ENCODE measurements at regions not wholly inside any gene's neighbourhood (a gene's known extent, or its start where the extent isn't known, plus 50 kb on each side); places are given as distances from the start of the nearest gene placed in this dataset.

DNA sequence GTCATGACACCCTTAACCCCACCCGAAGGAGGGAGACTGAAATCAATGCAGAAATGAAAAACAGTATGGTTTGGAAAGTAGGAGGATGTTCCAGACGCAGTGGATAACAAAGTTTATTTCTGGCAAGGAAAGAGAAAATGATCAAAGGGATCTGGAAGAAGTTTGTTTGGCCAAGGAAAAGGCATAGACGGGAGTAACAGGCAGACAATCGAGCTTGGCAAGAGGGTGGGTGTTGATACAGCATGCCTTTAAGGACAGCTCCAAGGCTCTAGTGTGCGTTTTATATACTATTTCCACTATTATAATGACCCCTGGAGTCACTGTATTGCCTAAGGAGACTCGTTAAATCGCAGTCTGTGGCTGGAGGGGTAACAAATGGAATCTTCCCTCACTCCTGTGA lies 303.7 kb upstream of the RUNX1 start:
- no peak overlapping the region for H3K27ac Mint-ChIP-seq
- H3K4ac ChIP-seq (ENCODE audit: low read depth, low read length): no peak overlapping the region
- no peak overlapping the region for H2AFZ ChIP-seq (ENCODE audit: low read length)
- no peaks in the 10 kb centered on the region for H4K20me1 ChIP-seq (ENCODE audit: control insufficient read depth, insufficient read depth, insufficient read length)
- H3K4me2 ChIP-seq (ENCODE audit: insufficient read depth, insufficient read length, low read length): no peak overlapping the region
- H2BK15ac ChIP-seq (ENCODE audit: low read depth, low read length): no peak overlapping the region; the same call in 1 of the 2 replicates
- TF ChIP-seq, protein P1, sequence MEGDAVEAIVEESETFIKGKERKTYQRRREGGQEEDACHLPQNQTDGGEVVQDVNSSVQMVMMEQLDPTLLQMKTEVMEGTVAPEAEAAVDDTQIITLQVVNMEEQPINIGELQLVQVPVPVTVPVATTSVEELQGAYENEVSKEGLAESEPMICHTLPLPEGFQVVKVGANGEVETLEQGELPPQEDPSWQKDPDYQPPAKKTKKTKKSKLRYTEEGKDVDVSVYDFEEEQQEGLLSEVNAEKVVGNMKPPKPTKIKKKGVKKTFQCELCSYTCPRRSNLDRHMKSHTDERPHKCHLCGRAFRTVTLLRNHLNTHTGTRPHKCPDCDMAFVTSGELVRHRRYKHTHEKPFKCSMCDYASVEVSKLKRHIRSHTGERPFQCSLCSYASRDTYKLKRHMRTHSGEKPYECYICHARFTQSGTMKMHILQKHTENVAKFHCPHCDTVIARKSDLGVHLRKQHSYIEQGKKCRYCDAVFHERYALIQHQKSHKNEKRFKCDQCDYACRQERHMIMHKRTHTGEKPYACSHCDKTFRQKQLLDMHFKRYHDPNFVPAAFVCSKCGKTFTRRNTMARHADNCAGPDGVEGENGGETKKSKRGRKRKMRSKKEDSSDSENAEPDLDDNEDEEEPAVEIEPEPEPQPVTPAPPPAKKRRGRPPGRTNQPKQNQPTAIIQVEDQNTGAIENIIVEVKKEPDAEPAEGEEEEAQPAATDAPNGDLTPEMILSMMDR (conservative IDR thresholded peaks at IDR 0.05): no peak
- no peaks in the 10 kb centered on the region for H3K27me3 Mint-ChIP-seq (ENCODE audit: low read depth)
- H3K23me2 ChIP-seq (ENCODE audit: insufficient read length, low read depth, low read length, poor library complexity, severe bottlenecking): no peaks in the 10 kb centered on the region
- H3K27ac ChIP-seq (ENCODE audit: insufficient read length, low read depth, low read length): no peak overlapping the region
- no peaks in the 10 kb centered on the region for H3K79me2 ChIP-seq (ENCODE audit: insufficient read depth, low read length)
- no peak overlapping the region for H2AK5ac ChIP-seq (ENCODE audit: insufficient read length, low read length)
- no CpG with 5 or more reads among the region's 7 CpGs for WGBS (ENCODE audit: extremely low coverage, insufficient read length, low lambda C conversion rate)
- H3T11ph ChIP-seq (ENCODE audit: low read length): no peak overlapping the region
- no peak for DNase-seq
- H3K56ac ChIP-seq (ENCODE audit: insufficient read length, low read depth, low read length): no peak overlapping the region
- no peak overlapping the region for H3K23ac ChIP-seq (ENCODE audit: insufficient read length, low read depth, low read length)
- H3K27me3 ChIP-seq (ENCODE audit: insufficient read depth, low read length): no peaks in the 10 kb centered on the region
- H2BK5ac ChIP-seq (ENCODE audit: insufficient read length, low read length): no peak overlapping the region
- no peaks in the 10 kb centered on the region for H3K9me3 Mint-ChIP-seq
- no peak overlapping the region for H3K18ac ChIP-seq (ENCODE audit: insufficient read length, low read depth, low read length)
- no peaks in the 10 kb centered on the region; the same call in 1 of the 2 replicates for H3K4me1 ChIP-seq (ENCODE audit: insufficient read depth, low read length)
- H4K91ac ChIP-seq (ENCODE audit: insufficient read length, low read depth, low read length): no peak overlapping the region
- H3K36me3 Mint-ChIP-seq (ENCODE audit: insufficient read depth in 1 of 3, low read depth in 3 of 3): no peaks in the 10 kb centered on the region
- H2BK120ac ChIP-seq (ENCODE audit: low read depth, low read length, poor library complexity, severe bottlenecking): no peak overlapping the region
- H2BK20ac ChIP-seq (ENCODE audit: low read depth, low read length, poor library complexity, severe bottlenecking): no peak overlapping the region
- H3K14ac ChIP-seq (ENCODE audit: insufficient read depth, low read length): no peak overlapping the region
- no peak overlapping the region for H3K9ac ChIP-seq (ENCODE audit: extremely low read depth, insufficient read length, low read length)
- no peak overlapping the region for H3K4me3 Mint-ChIP-seq
- no peaks in the 10 kb centered on the region for H3K9me3 ChIP-seq (ENCODE audit: control insufficient read depth, low read depth, low read length)
- H4K8ac ChIP-seq (replicated peaks; ENCODE audit: insufficient read length, low read depth, low read length): no peak overlapping the region
- peaks cover 0 to 3% of the 10 kb centered on the region in 2 experiments; a peak in 1 of 4 replicates for H3K4me1 Mint-ChIP-seq
- H4K5ac ChIP-seq (ENCODE audit: insufficient read length, low read depth, low read length): no peak overlapping the region
- no peaks in the 10 kb centered on the region for H3K79me1 ChIP-seq (ENCODE audit: insufficient read depth, low read depth, low read length, poor library complexity, severe bottlenecking)
- H2BK12ac ChIP-seq (ENCODE audit: insufficient read length, low read depth, low read length): no peak overlapping the region

All from H9 (cell line).